ENCODE measurements at regions not wholly inside any gene's neighbourhood (a gene's known extent, or its start where the extent isn't known, plus 50 kb on each side); places are given as distances from the start of the nearest gene placed in this dataset.

- DNase-seq: no peak
- Histone ChIP-seq H3K4me1 (ENCODE audit: control insufficient read depth in 1 of 2, insufficient read depth in 2 of 2, low read length in 2 of 2) (no peaks in the 10 kb centered on the region), H3K9me3 (replicated peaks in 1 of 2; ENCODE audit: control insufficient read depth in 1 of 2, insufficient read depth in 1 of 2, low read length in 2 of 2) (no peaks in the 10 kb centered on the region), H3K27me3 (ENCODE audit: control insufficient read depth in 2 of 2, insufficient read depth in 2 of 2, low read length in 2 of 2) (no peaks in the 10 kb centered on the region), H3K36me3 (replicated peaks in 1 of 2; ENCODE audit: control insufficient read depth in 1 of 2, insufficient read depth in 2 of 2, low read length in 2 of 2) (no peaks in the 10 kb centered on the region), H3K27ac (ENCODE audit: low read depth in 1 of 2, low read length in 2 of 2) (no peak overlapping the region), H3K4me3 (replicated peaks in 1 of 3; ENCODE audit: low read depth in 2 of 3, low read length in 3 of 3) (no peak overlapping the region), H3K79me2 (ENCODE audit: insufficient read depth, low read length) (no peaks in the 10 kb centered on the region), H2AFZ (ENCODE audit: insufficient read depth, low read depth, low read length, poor library complexity, severe bottlenecking) (no peak overlapping the region), H4K20me1 (ENCODE audit: insufficient read depth, low read length) (no peaks in the 10 kb centered on the region), H3K4me2 (replicated peaks; ENCODE audit: extremely low read depth, low read length, poor library complexity, severe bottlenecking) (no peak overlapping the region), H3K9ac (ENCODE audit: insufficient read depth, low read length, poor library complexity, severe bottlenecking) (no peak overlapping the region)
- H3K4me3 Mint-ChIP-seq: no peak overlapping the region
- no peak for TF ChIP-seq CTCF (IDR thresholded peaks at IDR 0.05)
- intact Hi-C loops (cut with micrococcal nuclease): no loop called here
- no peak overlapping the region for H3K27ac Mint-ChIP-seq
- H3K9me3 Mint-ChIP-seq: peaks cover 0 to 6% (median 0%) of the 10 kb centered on the region in 7 donors
- H3K27me3 Mint-ChIP-seq (ENCODE audit: low read depth in 3 of 3): peaks cover 0 to 19% (median 2%) of the 10 kb centered on the region in 3 donors
- no peaks in the 10 kb centered on the region for H3K4me1 Mint-ChIP-seq
- 70% methylated on average over 2 of the region's 2 CpGs for WGBS (ENCODE audit: insufficient coverage)
- no peaks in the 10 kb centered on the region for H3K36me3 Mint-ChIP-seq
Observed at GRCh38 chr2:217638031-217638430, 364.8 kb downstream of the TNS1 start.

- intact Hi-C loops (cut with micrococcal nuclease): no loop called here
- no peak overlapping the region for H3K27ac Mint-ChIP-seq
Observed at GRCh38 chr2:217636991-217637561, 365.7 kb downstream of the TNS1 start.

More at GRCh38 chr2:217636991-217637561, 365.7 kb downstream of the TNS1 start:
- no peaks in the 10 kb centered on the region for H3K4me1 ChIP-seq (ENCODE audit: control insufficient read depth in 1 of 2, insufficient read depth in 2 of 2, low read length in 2 of 2)
- Mint-ChIP-seq H3K9me3 (peaks cover 0 to 6% (median 0%) of the 10 kb centered on the region in 7 donors), H3K36me3 (no peaks in the 10 kb centered on the region), H3K4me3 (no peak overlapping the region), H3K27me3 (ENCODE audit: low read depth in 3 of 3) (peaks cover 0 to 19% (median 2%) of the 10 kb centered on the region in 3 donors), H3K4me1 (no peaks in the 10 kb centered on the region)
- H3K9ac ChIP-seq (ENCODE audit: insufficient read depth, low read length, poor library complexity, severe bottlenecking): no peak overlapping the region
- H3K27ac ChIP-seq (ENCODE audit: low read depth in 1 of 2, low read length in 2 of 2): no peak overlapping the region
- H3K79me2 ChIP-seq (ENCODE audit: insufficient read depth, low read length): no peaks in the 10 kb centered on the region
- no peak for TF ChIP-seq CTCF (IDR thresholded peaks at IDR 0.05)
- no peak overlapping the region for H3K4me3 ChIP-seq (replicated peaks in 1 of 3; ENCODE audit: low read depth in 2 of 3, low read length in 3 of 3)
- no peak for DNase-seq
- H3K27me3 ChIP-seq (ENCODE audit: control insufficient read depth in 2 of 2, insufficient read depth in 2 of 2, low read length in 2 of 2): no peaks in the 10 kb centered on the region
- H3K9me3 ChIP-seq (replicated peaks in 1 of 2; ENCODE audit: control insufficient read depth in 1 of 2, insufficient read depth in 1 of 2, low read length in 2 of 2): no peaks in the 10 kb centered on the region
- no peak overlapping the region for H3K4me2 ChIP-seq (replicated peaks; ENCODE audit: extremely low read depth, low read length, poor library complexity, severe bottlenecking)
- H3K36me3 ChIP-seq (replicated peaks in 1 of 2; ENCODE audit: control insufficient read depth in 1 of 2, insufficient read depth in 2 of 2, low read length in 2 of 2): no peaks in the 10 kb centered on the region
- H2AFZ ChIP-seq (ENCODE audit: insufficient read depth, low read depth, low read length, poor library complexity, severe bottlenecking): no peak overlapping the region
- no peaks in the 10 kb centered on the region for H4K20me1 ChIP-seq (ENCODE audit: insufficient read depth, low read length)
- WGBS (ENCODE audit: insufficient coverage): 93% methylated on average over 9 of the region's 9 CpGs

Measured in CD14-positive monocyte (primary cell).